UCSD-AML1 (cell line): ENCODE measurements at regions not wholly inside any gene's neighbourhood (a gene's known extent, or its start where the extent isn't known, plus 50 kb on each side); places are given as distances from the start of the nearest gene placed in this dataset.

Experiments
- DNase-seq: peaks from one replicate; lab custom pipeline; 2025; ENCODE audit not compliant: unreplicated experiment; lab: John Stamatoyannopoulos, UW

DNA sequence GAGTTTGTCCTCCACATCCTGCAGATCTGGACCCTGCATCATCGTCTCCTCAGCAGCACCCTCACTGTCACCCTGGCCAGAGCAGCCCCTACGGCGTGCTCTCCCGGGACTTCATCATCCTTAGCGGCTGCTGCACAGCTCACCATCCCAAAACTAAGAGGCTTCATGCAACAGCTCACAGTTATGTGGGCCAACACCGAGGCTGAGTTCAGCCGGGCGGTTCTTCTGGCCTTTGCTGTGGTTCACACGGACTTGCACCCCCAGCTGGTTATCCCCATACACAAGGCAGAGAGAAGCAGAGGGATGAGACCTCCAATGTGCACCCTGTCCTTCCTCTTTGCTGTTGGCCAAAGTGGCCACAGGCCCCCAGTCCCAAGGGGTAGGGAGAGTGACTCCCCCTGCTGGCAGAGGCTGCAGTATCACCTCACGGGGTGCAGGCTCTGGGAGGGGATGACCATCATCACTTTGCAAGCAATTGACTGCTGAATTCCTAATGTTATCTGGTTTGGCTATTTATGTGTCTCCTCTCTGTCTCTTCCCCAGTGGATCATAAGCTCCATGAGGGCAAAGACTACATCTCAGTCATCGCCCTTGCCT is 276.8 kb downstream of the BRD1 start:
- DNase-seq: no peak

DNA sequence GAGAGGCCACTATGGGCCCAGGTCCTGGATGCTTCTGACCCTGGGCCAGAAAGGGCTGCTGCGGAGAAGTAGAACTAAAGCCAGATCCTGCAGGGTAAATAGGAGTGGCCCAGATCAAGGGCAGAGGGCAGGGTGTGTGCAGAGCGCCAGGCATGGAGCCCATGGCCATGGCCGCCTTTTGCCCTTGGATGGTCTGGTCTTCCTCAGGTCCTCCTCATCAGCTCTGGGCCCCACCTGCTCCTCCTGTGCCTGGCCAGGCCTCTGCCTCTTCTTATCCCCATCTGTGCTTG is 277.6 kb downstream of the BRD1 start:
- DNase-seq: no peak

DNA sequence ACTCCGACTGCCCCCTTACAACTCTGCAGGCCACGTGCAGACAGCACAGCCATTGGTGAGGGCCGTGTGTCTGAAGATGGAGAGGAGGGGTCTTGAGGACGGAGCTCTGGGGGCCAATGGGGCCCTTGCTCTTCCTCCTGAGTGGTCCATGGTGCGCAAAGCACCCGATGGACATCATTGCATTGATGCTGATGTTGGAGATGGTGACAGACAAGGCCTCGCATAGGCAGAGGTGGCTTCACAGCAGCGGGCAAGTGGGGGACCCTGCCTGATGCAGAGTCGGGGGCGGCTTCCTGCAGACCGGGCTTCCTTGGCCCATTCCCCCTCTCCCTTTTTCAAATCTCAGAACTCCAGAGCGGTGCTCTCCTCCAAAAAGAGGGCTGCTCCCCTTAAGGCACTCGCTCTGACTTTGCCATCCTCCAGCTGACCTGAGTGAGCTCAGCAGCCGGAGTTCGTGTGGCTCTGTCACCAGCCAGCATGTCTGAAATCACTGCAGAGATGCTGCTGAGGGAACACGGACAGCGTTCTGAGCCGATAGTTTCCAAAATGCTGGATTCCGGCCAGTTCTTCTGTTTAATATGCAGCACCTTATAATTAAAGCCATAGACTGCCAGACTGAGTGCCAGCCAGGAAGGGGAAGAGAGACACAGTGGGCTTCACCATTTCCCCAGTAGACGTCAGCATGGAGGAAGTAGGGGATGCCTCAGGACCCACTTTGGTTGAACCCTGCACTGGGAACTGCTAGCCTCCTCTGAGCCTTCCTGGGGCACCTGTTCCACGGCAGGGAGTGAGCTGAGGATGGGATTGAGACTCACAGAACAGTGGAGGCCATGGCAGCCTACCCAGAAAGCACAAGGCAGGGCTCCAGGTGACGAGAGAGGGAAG is 278.2 kb downstream of the BRD1 start:
- no peak for DNase-seq

DNA sequence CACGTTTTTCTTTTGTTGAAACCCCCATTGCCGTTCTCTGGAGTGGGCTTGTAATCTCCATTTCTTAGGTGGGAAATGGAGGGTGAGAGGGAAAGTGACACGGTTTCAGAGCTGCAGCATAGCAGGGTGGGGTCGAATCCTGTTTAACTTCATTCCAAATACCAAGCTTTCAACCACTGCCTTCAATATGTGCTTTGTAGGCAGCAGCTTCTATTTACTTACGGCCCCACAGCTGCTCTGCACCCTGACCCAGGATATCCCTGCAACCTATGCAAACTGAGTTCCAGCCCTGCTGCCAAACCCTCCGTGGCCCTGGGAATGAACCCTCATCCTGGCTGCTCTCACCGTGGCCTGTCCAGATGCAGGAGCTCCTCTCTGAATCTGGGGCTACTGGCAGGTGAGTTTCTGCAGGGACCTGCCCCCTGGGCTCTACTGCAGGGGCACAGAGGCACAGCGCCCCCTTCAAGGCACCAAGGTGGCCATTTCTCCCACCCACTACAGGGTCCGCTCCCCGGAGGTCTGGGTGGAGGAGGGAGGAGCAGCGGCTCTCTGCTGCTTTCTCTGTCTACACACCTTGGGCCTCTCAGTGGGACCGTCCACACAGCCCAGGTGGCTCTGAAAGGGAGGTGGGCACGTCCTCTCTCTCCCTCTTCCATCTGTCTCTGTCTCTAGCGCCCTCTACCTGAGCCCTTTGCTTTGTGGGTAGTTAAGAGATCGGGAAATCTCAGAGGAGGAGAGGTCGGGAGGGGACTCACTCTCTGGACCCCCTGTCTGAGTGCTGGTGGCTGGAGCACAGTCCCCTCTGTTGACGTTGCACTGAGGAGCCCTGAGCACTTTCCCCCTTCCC is 279.1 kb downstream of the BRD1 start:
- no peak for DNase-seq

DNA sequence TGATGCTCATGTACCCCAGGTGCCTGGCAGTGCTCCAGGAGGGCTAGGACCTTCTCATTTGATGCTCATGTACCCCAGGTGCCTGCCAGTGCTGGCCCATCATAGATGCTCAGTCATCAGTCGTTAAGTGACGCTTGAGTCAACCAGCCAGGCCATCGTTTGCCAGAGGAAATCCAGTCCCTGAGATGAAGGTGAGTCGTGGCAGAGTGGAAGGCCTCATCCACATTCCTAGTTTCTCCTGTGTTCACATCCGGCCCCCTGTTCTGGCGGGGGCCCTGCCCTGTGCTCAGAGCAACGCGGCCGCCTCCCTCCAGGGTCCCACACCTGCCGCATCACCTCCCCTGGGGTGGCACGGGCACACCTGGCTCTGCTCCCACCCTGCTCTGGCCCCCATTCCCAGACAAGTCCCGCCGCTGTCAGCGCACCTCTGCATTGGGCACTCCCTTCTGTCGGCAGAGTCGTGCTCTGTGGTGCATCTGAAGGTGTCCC is 279.9 kb downstream of the BRD1 start:
- no peak for DNase-seq

DNA sequence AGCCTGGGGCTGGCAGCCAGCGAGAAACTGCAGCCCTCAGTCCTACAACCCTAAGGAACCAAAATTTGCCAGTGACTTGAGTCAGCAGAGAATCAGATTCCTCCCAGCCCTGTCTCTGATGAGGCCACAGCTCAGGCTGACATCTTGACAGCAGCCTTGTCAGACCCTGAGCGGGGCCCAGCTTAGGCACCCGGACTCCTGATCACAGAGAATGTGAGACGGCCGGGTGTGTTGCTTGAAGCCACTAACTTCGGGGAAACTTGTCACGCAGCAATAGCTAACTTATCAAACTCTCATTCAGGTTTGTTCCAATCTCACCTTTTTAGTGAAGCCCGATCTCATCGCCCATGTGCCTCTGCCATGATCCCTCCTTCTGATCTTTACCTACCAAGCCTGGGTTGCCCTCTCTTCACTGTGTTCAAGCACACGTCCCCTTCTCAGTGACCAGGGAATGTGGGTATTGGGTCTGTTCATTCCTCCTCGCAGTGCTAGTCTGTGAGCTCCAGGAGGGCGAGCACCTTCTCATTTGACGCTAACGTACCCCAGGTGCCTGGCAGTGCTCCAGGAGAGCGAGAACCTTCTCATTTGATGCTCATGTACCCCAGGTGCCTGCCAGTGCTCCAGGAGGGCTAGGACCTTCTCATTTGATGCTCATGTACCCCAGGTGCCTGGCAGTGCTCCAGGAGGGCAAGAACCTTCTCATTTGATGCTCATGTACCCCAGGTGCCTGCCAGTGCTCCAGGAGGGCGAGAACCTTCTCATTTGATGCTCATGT is 280.7 kb downstream of the BRD1 start:
- DNase-seq: no peak

DNA sequence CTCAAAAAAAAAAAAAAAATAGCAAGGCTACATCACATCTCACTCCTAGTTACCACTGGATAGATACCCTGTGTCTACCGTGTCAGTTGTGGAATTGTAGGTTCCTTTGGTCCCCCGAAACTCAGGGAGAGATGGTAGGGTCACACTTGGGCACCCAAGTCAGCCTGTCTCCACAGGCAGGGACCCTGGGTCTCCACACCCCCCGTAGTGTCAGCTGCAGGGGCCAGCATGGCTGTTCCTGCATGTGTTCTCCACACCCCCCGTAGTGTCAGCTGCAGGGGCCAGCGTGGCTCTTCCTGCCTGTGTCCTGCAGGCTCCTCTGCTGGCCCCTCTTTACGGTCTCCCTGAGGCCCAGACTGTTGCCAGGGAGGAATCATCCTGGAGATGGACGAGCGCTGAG is 282.1 kb downstream of the BRD1 start:
- DNase-seq: no peak

DNA sequence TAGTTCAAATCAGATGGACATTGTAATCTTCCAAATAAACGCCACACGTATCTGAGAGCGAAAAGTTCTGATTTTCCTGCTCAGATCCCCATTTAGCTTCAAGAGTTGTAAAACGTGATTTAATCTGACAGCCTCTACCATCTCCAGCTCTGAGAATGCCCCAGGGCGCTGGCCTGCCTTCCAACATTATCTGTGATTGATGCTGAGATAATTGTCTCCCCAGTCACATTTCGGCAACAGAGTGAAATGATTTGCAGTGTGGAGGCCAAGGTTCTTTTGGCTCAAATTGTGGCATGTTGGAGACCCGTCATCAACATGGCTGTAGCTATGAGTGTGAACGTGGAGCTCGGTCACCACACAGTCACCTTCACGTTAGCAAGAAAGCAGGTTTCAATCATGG is 283.4 kb downstream of the BRD1 start:
- DNase-seq: no peak

DNA sequence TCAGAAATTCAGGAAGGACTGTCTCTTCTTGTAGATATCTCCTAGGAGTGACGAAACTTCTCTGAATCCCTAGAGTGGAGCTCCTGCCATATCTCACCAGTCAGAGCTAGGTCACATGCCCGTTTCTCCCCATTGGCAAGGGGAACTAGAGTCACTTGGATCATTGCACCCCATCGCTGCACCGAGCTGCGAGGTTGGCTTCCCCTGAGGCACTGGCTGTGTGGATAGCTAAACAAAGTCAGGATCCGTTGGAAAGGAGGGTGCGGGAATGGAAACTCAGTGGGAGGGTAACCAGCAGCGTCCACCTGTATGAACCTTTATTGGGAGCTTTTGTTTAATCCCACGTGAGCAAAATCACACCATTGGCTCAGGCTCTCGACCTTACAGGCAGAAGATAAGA is 283.8 kb downstream of the BRD1 start:
- no peak for DNase-seq

DNA sequence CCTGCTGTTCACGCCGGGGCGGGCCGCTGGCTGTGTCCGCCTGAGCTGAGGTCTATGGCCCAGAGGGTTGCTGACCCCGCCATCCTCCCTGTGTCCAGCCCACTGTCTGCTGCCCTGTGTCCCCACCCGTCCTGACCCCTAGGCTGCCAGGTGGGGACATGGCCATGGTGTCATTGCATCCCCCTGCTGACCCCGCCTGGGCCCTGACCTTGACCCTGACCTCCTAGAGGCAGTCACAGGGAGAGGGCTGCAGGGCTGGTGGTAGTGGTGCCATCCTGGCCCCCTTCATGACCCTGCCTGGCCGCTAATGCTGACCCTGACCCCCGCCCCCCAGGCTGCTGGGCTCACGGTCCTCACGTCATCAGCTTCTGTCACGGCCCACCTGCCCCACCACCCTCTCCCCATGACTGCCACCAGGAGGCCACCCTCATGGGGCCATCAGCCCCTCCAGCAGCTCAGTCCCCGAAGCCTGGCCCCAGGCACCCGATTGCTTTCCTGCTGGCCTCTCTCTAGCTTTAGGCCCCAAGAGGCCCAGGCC is 285.9 kb downstream of the BRD1 start:
- DNase-seq: no peak

DNA sequence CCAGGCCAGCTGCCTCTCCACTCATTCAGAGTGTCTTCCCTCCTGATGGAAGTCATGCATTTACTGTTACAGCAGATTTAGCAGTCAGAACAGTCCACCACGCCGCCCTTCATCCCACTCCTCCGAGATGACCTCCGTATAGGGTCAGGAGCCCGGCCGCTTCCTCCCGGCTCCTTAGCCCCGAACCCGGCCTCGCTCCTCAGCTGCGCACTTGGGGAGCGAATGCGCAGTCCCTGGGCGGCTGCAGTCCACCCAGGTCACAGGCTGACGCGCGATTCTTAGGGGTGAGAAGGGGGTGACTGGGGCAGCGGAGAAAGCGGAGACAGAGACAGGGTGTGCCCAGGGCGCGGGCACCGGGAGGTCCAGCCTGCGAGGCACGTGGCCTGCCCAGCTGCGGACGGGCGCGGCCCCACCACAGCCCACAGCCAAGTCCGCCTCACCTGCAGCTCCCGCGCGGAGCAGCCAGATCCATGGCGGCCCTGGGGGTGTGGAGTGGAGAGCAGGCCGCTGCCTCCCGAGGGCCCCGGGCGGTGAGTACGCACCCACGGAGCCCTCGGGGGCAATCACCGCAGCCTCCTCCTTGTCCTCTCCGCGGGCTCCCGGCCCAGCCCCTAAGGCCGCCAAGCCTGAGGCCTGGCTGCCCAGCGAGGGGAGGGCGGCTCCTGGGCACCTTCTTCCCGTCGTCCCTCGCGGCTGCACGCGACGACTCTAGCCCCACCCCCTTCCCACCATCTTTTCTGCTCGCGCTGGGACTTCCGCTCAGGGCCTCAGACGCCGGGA is 286.6 kb downstream of the BRD1 start:
- no peak for DNase-seq

DNA sequence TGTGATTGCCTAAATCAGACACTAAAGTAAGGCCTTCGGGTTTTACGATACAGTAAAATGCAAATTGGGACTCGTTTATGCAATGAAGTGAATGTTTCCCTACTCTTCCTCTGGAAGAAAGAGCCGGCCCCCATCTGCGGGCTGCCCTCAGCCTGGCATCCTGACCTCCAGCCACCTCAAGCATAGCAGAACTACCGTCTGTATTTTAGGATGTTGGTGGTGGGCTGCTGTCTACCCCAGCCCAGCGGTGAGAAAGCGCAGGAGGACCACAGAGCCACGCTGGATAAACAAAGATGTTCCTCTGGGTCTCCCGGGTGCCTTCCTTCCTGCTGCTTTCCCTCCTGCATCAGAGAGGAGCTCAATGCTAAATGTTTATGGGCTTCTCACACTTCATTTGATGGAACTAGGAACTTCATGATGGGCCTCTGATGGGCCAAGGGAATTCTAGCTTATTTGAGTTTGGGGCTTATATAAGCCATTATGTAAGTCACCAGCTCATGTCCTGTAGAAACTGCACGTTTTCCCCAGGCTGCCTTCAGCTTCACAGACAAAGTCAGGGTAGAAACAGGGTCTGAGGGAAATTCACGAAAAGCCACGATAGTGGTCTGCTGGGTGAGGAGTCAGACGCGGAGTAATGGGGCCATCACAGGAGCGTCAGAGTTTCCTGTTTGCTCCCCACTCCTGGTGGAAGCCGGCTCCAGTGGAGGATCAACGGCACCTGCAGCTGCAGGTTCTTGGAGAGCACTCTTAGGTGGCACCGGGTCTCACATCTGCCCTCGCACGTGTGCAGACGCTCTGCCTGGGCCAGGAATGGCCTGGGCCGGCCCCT is 287.4 kb downstream of the BRD1 start:
- DNase-seq: no peak

DNA sequence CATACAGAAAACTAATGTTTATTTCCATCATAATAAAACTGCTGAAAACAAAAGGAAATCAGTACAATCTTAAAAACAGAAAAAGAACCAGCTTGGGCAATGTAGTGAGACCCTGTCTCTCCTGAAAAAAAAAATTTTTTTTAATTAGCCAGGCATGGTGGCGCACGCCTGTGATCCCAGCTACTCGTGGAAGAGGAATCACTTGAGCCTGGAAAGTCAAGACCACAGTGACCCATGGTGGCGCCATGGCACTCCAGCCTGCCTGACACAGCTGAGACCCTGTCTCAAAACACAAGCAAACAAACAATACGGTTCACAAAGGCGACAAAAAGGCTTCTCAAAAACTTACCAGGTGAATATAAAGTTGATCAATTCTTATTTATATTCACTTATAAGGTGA is 289.7 kb downstream of the BRD1 start:
- DNase-seq: no peak

DNA sequence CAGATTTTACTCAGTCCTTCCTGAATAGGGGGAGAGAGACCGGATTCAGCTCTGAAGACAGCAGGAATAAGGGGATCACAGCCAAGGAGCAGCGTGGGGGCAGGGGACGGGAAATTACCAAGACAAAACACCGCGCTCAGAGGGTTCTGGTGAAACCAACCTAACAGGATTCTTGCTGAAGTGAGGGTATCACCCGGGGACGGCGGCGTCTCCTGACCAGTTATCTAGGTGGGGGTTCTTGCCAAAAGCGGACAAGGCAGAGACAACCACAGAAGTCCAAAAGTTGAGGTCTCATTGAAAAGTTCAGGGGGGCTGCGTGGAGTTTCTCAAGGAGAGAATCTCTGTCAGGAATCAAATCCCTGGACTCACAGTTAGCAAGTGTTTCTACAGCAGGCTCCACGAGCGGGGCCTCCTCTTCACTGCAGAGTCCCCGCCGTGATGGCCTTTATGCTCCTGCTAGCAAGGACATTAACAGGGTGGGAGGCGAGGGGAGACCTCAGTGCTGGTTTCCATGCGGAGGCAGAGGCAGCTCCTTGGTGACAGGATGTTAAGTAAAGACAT is 291.0 kb downstream of the BRD1 start:
- no peak for DNase-seq

DNA sequence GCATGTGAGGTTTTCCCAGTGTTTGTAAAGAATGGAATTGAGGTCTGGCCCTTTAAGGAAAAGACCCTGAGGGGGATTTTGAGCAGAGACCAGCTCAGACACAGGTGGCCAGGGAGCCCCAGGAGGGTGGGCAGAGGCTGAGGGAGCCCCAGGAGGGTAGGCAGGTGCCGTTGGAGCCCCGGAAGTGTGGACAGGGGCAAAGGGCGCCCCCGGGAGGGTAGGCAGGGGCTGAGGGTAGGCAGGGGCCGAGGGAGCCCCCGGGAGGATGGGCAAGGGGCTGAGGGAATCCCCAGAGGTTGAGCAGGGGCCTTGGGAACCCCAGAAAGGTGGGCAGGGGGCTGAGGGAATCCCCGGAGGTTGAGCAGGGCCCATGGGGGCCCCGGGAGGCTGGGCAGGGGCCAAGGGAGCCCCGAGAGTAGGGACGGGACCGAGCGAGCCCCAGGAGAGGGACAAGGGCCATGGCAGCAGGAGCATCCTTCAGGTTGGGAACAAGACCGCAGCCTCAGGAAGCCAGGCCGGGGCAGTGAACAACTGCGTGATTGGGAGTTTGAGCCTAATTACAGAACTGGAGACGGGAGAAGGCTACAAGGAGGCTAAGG is 292.0 kb downstream of the BRD1 start:
- no peak for DNase-seq

DNA sequence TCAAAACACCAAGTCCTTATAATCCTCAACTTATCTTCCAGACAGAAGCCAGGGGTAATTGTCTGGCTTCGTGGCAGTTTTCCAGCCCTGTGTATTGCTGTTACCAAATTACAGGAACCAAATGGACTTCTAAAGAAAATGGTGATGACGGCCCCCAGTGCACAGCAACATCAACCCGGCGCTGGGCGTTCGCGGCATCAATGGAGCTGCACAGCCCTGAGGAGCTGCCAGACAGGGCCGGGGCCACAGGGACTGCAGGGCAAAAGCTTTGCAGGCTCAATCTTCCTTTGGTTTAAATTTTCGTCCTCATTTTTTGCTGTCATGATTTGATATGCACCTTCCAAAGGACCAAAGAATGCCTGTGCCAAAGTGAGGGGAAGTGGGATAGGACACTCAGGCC is 292.5 kb downstream of the BRD1 start:
- no peak for DNase-seq

DNA sequence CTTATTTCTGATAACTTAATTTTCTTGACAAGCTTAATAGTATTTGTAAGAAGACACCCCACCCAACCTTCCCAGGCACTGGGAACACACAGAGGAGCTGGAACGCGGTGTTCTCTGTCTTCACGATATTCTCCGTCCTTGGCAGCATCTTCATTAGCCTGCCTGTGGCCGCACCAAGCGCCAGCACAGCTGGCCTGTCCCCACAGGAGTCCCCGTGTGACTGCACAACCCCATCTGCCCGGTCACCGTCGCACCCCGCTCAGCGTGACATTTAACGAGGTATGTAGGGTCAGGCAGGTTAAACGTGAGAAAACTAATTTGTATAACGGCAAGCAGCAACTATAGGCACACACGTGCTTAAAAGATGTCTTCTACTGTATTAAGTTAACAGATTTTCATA is 293.3 kb downstream of the BRD1 start:
- no peak for DNase-seq

DNA sequence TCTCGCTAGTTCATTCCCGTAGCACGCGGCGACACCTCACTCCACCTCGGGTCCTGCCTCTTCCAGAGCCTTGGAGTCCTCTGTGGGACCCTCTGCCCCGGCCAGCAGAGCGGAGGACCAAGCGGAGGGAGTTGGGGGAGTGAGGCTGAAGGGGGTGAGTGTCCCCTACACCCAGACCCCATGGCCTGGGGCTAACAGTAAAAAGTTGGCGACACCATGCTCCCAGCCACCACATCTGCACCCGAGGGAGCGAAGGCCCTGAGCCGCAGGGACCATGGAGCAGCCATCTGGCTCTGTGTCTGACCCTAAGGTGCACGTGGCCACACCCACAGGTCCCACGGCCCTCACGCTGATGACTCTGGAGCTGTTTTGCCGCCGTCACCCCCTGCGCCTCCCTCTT is 293.8 kb downstream of the BRD1 start:
- no peak for DNase-seq
